HG03378 (cell line): ENCODE measurements at regions not wholly inside any gene's neighbourhood (a gene's known extent, or its start where the extent isn't known, plus 50 kb on each side); places are given as distances from the start of the nearest gene placed in this dataset.

Source experiments
- ATAC-seq: cut with Tn5 transposase; IDR thresholded peaks from one replicate; pipeline ENCODE4 v1.9.1; 2021; ENCODE audit warnings: mild to moderate bottlenecking, moderate library complexity; ENCODE audit not compliant: unreplicated experiment

DNA sequence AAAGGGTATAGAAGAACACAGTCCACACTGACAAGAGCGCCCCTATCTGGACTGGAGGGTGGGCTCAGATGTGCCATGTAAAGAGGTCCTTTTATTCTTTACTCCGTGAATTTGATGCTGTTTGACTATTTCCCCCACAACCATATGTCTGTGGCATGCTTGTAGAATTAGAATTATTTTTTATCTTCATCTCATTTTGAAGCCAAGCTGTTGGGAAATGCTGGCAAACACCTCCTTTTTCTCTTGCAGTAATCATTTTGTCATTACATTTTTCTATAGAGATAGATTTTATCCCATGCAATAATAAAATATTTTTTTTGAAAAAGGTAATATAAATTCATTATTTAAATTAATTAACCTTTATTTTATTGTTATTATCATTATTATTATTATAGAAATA, 926.6 kb upstream of the AUTS2 start:
- no peak for ATAC-seq

- no peak for ATAC-seq
These were observed 923.4 kb upstream of the AUTS2 start for GRCh38 chr7:68674826-68675225.

GRCh38 chr7:68676813-68677535, 921.3 kb upstream of the AUTS2 start:
- ATAC-seq = no peak

GRCh38 chr7:68678196-68678595, 920.1 kb upstream of the AUTS2 start:
- no peak for ATAC-seq

GRCh38 chr7:68679459-68680234, 918.6 kb upstream of the AUTS2 start:
- ATAC-seq = no peak

- no peak for ATAC-seq
These were observed 917.9 kb upstream of the AUTS2 start for GRCh38 chr7:68680235-68680872.

GRCh38 chr7:68682910-68683309, 915.4 kb upstream of the AUTS2 start:
- ATAC-seq = no peak

DNA sequence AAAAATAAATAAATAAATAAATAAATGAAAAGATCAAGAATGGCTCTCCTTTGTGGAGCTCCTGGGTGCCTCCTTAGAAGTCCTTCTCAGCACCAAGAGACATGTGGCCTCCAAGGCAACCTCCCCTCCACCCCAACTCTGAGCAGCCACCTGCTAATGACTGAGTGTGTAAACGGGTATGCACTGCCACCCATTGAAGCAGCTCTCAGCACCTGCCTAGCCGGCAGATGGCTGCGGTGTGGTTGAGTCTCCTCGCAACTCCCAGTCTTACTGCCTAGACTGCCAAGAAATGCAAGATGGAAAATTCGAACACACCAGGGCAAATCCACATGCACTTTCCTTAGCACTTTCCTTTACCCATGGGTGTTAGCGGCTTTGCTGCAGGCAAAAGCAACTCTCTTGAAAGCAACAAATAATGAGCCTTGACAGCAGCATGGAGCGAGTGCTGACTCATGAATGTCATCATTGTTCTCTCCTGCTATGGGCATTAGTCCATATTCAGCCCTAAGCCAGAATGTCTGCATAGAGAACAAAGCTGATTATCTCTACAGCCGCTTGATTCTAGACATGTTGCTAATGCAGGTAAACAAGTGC, 913.9 kb upstream of the AUTS2 start:
- ATAC-seq = no peak

- no peak for ATAC-seq
These were observed 913.3 kb upstream of the AUTS2 start for GRCh38 chr7:68684996-68685395.

DNA sequence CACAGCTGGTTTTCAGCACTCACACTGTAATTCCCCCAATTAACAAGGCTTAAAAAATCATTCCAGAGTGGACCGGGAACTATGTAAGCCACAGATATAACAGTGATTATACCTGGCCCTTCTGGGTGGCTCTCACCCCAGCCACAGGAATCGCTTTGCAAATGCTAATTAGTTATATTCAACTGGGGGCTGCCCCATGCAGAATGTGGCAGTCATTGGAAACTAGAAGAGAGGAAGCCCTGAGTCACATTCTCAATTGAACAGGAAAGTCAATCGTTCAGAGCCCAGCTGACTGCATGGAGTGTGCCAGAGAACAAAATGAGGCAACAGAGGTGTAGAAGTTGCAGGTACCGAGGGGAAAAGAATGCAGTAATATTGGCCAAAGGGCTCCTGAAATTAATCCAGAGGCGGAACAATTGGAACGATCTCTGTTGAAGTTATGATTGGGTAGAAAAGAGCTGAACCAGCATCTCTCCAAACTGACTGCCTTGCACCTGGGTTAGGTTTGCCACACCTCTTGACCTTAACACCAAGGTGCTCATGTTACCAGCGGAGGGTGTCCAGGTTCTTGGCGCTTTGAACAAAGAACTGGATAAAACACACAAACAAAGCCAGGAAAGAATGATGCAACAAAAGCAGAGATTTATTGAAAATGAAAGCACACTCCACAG, 909.7 kb upstream of the AUTS2 start:
- ATAC-seq = no peak

- ATAC-seq = no peak
These were observed 909.2 kb upstream of the AUTS2 start for GRCh38 chr7:68689087-68689433.

- ATAC-seq = no peak
These were observed 906.7 kb upstream of the AUTS2 start for GRCh38 chr7:68691261-68692216.

DNA sequence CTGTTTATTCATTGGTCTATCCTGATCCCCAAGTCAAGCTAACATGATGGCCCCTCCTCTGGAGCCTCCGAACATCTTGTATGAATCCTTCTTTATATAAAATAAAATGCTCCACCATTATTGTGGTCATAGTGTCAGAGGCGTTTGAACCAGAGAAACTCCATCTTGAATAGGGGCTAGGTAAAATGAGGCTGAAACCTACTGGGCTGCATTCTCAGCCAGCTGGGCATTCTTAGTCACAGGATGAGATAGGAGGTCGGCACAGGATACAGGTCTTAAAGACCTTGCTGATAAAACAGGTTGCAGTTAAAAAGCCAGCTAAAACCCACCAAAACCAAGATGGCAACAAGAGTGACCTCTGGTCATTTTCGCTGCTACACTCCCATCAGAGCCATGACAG, 905.8 kb upstream of the AUTS2 start:
- no peak for ATAC-seq

DNA sequence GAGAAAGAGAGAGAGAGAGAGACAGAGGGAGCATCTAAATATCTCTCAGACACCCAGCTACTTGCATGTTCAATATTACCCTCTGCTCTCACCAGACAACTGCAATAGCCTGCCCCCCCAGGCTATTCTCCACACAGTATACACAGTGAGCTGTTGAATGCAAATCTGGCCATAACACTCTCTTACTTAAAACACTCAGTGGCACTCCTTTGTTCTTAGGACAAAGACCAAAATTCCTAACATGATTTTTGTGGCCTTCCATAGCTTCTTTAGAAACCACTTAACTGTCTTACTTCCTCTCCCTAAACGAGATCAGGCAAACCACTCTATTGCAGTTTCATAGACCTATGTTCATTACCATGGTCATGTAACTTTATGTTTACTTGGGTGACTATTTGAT, 903.6 kb upstream of the AUTS2 start:
- no peak for ATAC-seq

DNA sequence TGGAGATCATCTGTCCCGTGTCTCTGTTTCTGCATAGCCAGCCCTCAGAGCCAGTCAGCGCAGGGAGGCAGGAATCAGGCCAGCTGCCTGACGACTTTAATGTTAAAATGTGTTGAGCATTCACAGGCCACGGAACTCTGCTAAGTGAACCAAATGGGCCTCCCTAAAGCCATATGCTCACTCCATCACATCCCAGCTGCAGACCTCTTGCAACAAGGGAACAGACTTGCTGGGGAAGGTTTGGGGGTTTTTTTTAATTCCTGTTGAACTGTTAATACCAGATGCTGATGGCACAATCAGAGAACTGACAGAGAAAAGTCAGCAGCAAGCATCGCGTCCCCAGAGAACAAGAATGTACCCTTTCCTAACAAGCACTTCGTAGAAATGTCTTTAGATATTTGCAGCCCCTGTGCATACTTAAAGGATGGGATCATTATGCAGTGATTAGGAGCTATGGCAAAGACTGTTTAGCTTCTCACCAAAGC, 900.4 kb upstream of the AUTS2 start:
- no peak for ATAC-seq

DNA sequence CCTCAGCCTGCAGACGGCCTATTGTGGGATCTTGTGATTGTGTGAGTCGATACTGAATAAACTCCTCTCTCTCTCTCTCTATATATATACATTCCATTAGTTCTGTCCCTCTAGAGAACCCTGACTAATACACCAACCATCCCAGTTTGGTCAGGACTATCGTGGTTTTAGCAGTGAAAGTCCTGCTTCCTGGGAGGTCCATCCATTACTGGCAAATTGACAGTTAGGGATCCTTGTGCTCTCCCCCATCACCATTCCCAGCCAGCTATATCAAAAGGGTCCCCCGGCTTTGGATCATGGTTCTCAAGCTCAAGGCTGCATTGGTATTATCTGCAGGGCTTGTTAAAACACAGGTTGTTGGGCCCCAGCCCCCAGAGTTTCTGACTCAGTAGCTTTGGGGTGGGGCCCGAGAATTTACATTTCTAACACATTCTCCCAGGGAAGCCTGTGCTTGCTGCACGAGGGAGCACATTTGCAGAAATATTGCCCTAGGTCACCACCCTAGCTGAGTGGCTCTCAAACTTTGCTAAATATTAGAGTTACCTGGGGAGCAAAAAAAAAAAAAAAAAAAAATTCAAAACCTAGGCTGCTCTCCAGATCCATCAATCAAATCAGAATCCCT, 899.1 kb upstream of the AUTS2 start:
- no peak for ATAC-seq

- no peak for ATAC-seq
These were observed 897.9 kb upstream of the AUTS2 start for GRCh38 chr7:68700414-68700813.

DNA sequence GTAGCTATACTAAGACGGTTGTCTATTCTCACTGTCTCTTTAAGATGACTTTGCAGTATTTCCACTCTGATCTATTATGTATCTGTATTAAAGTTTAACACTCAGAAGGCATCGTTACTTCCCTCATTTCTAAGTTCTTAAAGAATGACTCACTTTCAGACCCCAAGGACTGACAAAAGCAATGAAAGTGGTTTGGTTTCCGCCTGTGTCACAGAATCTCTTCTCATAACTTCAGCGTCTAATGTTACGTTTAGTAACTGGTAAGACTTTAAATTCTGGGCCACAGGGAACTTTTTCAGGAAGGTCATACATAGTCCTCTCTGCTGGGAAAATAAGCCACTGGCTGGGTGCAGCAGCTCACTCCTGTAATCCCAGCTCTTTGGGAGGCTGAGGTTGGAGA, 892.0 kb upstream of the AUTS2 start:
- ATAC-seq = no peak

GRCh38 chr7:68707159-68707558, 891.1 kb upstream of the AUTS2 start:
- ATAC-seq = no peak
